Retinal pigment epithelial cell (primary cell): ENCODE measurements at regions not wholly inside any gene's neighbourhood (a gene's known extent, or its start where the extent isn't known, plus 50 kb on each side); places are given as distances from the start of the nearest gene placed in this dataset.
"Not testable (repeated sequence)": the region's sequence is repeated elsewhere in the genome, so short reads cannot be mapped to it uniquely, and the experiment has no call there.

Experiments used
- DNase-seq: peaks from one replicate; pipeline ENCODE4 v3.0.0-alpha.2; 2010; ENCODE audit warnings: low read depth
- H3K4me3 ChIP-seq: 2 replicates; pipeline ENCODE4 v1.5.1; 2011; ENCODE audit warnings: mild to moderate bottlenecking, low read length, control low read depth, moderate library complexity
- TF ChIP-seq, protein P1 (sequence below): conservative IDR thresholded peaks from 2 replicates; pipeline ENCODE4 v1.5.1; 2011; ENCODE audit warnings: low read depth, low read length, control low read depth, inconsistent platforms

DNA sequence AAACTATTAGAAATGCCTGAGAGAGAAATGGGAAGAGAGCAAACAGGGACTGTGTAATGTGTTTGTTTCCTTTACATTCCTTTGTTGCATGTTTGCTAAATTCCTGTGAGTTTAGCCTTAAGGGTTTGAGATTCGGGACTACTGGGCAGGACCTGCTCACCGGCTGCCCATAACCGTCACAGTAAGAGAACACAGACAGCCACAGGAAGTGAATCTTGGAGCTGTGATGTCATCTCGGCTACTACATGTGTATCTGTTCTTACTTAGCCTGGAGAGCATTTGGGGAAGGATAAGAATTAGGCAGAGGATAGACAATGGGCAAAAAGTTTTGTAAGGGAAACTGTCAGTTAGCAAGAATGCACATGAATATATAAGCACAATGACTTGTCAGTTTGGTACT lies 485.1 kb upstream of the KLF6 start:
- no peak overlapping the region for H3K4me3 ChIP-seq
- DNase-seq: no peak
- TF ChIP-seq, protein P1, sequence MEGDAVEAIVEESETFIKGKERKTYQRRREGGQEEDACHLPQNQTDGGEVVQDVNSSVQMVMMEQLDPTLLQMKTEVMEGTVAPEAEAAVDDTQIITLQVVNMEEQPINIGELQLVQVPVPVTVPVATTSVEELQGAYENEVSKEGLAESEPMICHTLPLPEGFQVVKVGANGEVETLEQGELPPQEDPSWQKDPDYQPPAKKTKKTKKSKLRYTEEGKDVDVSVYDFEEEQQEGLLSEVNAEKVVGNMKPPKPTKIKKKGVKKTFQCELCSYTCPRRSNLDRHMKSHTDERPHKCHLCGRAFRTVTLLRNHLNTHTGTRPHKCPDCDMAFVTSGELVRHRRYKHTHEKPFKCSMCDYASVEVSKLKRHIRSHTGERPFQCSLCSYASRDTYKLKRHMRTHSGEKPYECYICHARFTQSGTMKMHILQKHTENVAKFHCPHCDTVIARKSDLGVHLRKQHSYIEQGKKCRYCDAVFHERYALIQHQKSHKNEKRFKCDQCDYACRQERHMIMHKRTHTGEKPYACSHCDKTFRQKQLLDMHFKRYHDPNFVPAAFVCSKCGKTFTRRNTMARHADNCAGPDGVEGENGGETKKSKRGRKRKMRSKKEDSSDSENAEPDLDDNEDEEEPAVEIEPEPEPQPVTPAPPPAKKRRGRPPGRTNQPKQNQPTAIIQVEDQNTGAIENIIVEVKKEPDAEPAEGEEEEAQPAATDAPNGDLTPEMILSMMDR: no peak

DNA sequence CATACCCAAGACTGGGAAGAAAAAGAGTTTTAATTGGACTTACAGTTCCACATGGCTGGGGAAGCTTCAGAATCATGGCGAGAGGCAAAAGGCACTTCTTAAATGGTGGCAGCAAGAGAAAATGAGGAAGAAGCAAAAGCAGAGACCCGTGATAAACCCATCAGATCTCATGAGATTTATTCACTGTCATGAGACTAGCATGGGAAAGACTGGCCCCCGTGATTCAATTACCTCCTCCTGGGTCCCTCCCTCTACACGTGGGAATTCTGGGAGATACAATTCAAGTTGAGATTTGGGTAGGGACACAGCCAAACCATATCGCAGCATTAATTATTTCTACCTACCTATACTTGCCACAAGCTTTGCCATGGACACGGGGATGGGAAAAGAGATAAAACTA lies 483.5 kb upstream of the KLF6 start:
- not testable (repeated sequence) for DNase-seq, H3K4me3 ChIP-seq

DNA sequence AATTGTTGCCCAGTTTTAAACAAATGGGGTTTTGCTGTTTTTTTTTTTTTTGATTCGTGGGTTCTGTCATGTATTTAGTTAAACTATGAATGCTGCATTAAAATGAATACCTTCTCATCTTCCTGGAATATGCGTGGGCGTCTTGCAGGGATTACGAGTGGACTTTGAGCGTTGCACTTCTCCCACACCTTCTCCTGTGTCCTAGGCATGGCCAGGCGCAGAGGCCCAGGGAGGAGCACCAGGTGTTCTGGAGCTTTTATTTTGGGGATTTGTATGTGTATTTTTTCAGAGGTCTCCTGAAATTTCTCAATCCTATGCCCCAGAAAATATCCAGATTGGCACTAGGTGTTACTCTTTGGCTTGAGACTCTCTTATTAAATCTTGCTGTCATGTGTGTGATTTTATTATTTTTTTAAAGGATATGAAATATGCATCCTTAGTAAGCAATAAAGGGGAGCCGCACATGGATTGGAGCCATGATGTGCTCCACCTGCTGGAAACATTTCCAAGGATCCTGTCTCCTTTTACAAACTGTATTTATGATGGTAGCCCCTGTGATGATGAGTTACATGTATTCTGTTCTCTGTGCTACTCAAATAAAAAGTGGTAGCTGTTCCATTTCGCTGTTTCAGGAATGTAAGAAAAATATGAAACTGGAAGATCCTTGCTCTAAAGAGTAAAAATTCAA lies 482.2 kb upstream of the KLF6 start:
- H3K4me3 ChIP-seq: no peak overlapping the region
- DNase-seq: no peak
- TF ChIP-seq, protein P1: peak; percentile 50

DNA sequence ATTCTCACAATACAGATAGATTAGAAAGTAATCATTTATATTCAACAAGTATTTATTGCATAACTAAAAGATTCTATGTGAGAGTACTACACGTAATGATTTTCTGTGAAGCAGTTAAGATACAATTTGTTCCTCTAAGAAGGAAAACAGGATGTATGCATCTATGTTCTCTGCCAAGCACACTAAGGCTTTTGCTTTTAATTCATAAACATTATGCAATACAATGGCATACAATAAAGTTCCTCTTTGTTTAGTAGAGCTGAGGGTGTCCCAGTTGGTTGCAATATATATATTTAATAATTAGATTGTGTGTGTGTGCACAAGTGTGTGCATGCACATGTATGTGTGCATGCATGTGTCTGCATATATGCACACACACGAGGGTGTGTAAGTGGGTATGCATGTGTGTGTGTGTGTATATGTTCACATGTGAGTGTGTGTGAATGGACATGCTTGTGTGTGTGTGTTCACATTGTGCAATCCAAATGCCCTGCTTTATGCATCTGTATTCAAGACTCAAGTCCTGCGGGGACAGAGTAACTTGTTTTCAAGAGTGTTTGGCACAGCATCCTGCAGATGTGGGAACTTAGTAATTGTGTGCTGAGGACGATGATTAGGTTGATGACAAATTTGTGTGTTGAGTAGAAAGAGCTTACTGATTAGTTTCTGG lies 481.5 kb upstream of the KLF6 start:
- TF ChIP-seq, protein P1: no peak
- no peak overlapping the region for H3K4me3 ChIP-seq
- no peak for DNase-seq

DNA sequence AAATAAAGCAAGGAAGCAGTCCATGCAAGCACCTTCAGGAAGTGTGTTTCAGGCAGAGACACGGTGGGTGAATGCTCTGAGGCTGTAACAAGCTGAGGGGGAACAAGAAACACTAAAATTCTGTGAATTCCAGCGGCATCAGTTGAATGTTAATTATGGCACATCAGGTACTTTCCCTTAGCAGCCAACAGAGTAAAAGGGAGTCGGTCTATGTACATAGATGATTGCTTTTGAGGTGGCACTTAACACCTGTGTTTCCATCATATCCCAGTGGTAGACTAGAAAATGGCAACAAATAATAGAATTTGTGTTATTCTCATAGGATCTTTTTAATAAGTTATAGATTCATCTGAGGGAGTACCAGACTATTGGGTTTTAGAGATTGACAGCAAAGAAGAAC lies 481.0 kb upstream of the KLF6 start:
- no peak for DNase-seq
- TF ChIP-seq, protein P1: no peak
- no peak overlapping the region for H3K4me3 ChIP-seq

DNA sequence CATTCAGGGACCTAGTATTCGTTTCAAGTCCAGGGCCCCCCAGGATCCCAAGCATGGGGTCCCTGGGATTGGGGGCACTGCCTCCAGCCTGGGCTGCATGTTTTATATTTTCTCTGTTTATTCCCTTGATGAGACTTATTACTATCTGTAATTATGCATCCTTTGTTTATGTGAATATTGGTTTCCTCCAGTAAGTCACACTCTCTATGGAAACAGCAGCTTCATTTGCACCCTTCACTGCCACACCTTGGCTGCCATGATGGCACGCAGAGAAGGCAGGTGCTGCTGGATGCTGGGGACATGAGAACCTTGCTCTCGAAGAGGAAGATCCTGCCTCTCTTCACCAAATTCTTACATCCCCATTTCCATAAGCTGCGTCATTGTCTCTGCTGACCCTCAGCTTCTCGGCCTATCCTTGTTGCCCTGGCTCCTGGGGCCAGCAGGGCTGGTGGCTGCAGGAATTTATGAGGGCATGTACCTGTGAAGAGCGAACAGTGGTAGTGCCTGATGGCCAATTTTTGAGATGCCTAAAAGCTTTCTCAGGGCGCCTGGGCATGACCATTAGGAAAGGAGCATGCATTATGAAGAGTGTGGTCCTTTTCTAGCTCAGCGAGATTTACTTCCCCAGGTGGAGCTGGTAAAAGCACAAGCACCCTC lies 479.3 kb upstream of the KLF6 start:
- H3K4me3 ChIP-seq: no peak overlapping the region
- TF ChIP-seq, protein P1: no peak
- DNase-seq: no peak

DNA sequence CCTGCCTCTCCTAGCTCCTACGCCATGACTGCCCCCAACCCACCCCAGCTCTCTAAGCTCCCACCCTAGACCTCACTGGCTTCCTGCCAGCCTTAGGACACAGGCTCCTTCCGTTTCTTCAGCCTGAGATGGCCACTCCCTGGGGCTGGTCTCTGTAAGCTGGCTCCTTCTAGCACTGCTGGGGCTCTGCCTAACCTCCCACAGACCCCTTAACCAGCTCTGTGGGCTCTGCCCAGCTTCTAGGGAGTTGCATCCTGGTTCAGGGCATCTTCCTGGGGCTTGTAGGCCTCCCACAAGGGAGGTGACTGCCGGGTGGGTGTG lies 478.6 kb upstream of the KLF6 start:
- no peak for DNase-seq
- TF ChIP-seq, protein P1: no peak
- no peak overlapping the region for H3K4me3 ChIP-seq
